Thymus (tissue), 11 donors: ENCODE measurements at regions not wholly inside any gene's neighbourhood (a gene's known extent, or its start where the extent isn't known, plus 50 kb on each side); places are given as distances from the start of the nearest gene placed in this dataset.

Experiments used
- DNase-seq, 9 donors: peaks; one replicate each; pipeline ENCODE4 v3.0.0-alpha.2; 2013; ENCODE audit warnings: low spot score in 9 of 9, low read depth in 6 of 9, missing footprints in 1 of 9
- H3K27ac ChIP-seq, 2 donors: one replicate each; pipeline ENCODE4 v1.5.1; 2013; ENCODE audit warnings: control low read depth in 1 of 2, low read depth in 1 of 2, low read length in 1 of 2, mild to moderate bottlenecking in 1 of 2, moderate library complexity in 1 of 2
- H3K27me3 ChIP-seq, 2 donors: one replicate each; pipeline ENCODE4 v1.5.1; 2013; ENCODE audit warnings: low read length in 1 of 2; ENCODE audit not compliant: control insufficient read depth in 2 of 2, insufficient read depth in 1 of 2
- H3K36me3 ChIP-seq, 2 donors: one replicate each; pipeline ENCODE4 v1.5.1; 2013; ENCODE audit warnings: low read length in 1 of 2, mild to moderate bottlenecking in 1 of 2, moderate library complexity in 1 of 2; ENCODE audit not compliant: control insufficient read depth in 2 of 2, insufficient read depth in 2 of 2
- H3K4me1 ChIP-seq, 2 donors: one replicate each; pipeline ENCODE4 v1.5.1; 2013; ENCODE audit warnings: low read length in 2 of 2; ENCODE audit not compliant: control insufficient read depth in 2 of 2, insufficient read depth in 2 of 2
- H3K4me3 ChIP-seq, 2 donors: one replicate each; pipeline ENCODE4 v1.5.1; 2013; ENCODE audit warnings: low read length in 2 of 2, control low read depth in 1 of 2, mild to moderate bottlenecking in 1 of 2
- H3K9me3 ChIP-seq, 2 donors: one replicate each; pipeline ENCODE4 v1.5.1; 2013; ENCODE audit warnings: low read length in 1 of 2, mild to moderate bottlenecking in 1 of 2; ENCODE audit not compliant: control insufficient read depth in 2 of 2, insufficient read depth in 1 of 2
- WGBS: extraction: QIAGEN DNeasy Blood & Tissue Kit; methylation state at CpG from one replicate; pipeline ENCODE4 v1.1.7; 2013; 5-methylcytosine and 5-hydroxymethylcytosine counted together
- donor health status: healthy.

DNA sequence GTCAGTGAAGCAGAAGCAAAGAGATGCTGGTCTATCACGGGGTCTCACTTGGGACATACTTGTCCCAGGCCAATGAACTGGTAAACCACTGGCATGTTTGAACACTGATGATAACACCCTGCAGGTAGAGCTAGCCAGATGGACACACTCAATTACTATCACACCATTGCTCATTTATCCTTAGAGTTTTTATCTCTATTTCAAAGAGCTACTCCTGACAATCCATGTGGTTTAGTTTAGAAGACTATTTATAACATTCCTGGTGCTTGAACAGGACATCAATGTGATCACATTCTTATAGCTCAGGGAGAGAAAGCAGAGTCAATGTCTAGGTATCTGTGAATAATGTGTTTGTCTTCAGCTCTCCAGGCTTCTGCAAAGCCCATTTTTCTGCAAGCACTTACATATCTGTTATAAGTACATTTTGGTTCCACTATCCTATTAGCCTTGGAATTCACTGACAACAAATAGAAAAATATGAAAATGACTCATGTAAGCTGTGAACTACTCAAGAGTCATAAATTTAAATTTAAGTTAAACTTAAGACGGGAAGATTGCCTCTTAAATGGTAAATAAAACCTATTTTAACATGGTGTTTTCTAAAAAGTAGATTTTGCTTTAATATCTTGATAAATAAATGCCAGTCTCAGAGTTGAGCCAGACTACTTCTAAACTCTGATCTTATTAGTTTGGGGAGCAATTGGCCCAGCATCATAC, 106.7 kb upstream of the MBL2 start:
- Histone ChIP-seq H3K9me3 (no peaks in the 10 kb centered on the region), H3K4me3 (no peak overlapping the region), H3K36me3 (no peaks in the 10 kb centered on the region), H3K27ac (no peak overlapping the region), H3K27me3 (no peaks in the 10 kb centered on the region), H3K4me1 (no peaks in the 10 kb centered on the region)
- 96% methylated on average over 2 of the region's 2 CpGs for WGBS
- DNase-seq, result no peak

DNA sequence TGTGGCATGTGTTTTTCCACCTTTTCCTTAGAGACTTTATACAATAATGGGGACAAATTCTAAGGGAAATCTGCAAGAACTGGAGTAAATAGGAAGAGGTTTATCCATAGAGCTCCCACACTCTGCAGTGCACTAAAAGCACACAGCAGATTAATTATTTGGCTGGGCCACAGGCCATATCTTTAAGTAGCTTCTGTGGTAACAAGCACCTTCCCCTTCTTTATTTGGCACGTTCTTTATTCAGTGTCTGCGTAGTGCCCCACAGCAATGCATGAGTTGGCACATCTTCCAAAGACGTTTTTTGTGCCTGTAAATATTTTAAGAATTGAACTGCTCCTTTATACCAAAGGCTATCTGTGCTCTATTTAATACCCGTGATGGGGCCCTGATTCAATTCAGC, 104.9 kb upstream of the MBL2 start:
- no peaks in the 10 kb centered on the region for H3K4me1 ChIP-seq
- 62% methylated on average over 4 of the region's 4 CpGs for WGBS
- no peak overlapping the region for H3K4me3 ChIP-seq
- no peaks in the 10 kb centered on the region for H3K36me3 ChIP-seq
- no peaks in the 10 kb centered on the region for H3K9me3 ChIP-seq
- no peak for DNase-seq
- H3K27ac ChIP-seq, result no peak overlapping the region
- H3K27me3 ChIP-seq, result no peaks in the 10 kb centered on the region

DNA sequence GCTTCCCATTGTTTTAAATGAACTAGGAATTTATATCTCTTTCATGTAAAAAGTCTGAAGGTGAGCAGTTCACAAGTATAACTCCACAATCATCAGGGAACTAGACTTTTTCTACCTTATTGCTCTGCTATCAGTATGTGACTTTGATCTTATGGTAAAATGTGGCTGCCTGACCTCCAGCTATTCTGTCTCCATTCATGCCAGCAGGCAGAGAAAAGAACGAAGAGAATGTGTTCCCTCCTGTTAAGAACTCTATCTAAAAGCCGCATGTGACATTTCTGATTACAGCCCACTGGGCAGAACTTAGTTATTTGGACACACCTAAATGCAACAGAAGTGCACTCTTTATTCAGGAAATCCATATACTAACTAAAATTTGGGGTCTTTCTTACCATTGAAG, 102.8 kb upstream of the MBL2 start:
- WGBS, result 98% methylated on average over 2 of the region's 2 CpGs
- no peak overlapping the region for H3K27ac ChIP-seq
- no peaks in the 10 kb centered on the region for H3K9me3 ChIP-seq
- H3K4me1 ChIP-seq, result no peaks in the 10 kb centered on the region
- H3K36me3 ChIP-seq, result no peaks in the 10 kb centered on the region
- no peak overlapping the region for H3K4me3 ChIP-seq
- no peaks in the 10 kb centered on the region for H3K27me3 ChIP-seq
- DNase-seq, result no peak

DNA sequence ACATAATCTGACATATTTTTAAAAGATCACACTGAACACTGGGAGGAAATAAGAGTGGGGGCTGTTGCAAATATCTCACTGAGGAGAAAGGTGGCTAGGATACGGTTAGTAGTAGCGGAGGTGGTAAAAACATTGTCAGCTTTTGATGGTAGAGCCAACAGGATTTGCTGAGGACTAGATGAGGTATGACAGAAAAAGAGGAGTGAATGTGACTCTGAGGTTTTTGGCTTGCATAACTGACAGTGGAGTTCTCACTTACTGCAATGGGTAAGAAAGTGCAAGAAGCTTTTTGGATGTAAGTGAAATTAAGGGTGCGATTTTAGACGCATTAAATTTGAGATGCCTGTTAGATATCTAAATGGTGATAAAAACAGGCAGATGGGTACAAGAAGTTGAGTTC, 102.0 kb upstream of the MBL2 start:
- WGBS, result 97% methylated on average over 4 of the region's 4 CpGs
- no peak overlapping the region for H3K27ac ChIP-seq
- no peaks in the 10 kb centered on the region for H3K36me3 ChIP-seq
- no peaks in the 10 kb centered on the region for H3K9me3 ChIP-seq
- H3K27me3 ChIP-seq, result no peaks in the 10 kb centered on the region
- H3K4me1 ChIP-seq, result no peaks in the 10 kb centered on the region
- no peak for DNase-seq
- no peak overlapping the region for H3K4me3 ChIP-seq

DNA sequence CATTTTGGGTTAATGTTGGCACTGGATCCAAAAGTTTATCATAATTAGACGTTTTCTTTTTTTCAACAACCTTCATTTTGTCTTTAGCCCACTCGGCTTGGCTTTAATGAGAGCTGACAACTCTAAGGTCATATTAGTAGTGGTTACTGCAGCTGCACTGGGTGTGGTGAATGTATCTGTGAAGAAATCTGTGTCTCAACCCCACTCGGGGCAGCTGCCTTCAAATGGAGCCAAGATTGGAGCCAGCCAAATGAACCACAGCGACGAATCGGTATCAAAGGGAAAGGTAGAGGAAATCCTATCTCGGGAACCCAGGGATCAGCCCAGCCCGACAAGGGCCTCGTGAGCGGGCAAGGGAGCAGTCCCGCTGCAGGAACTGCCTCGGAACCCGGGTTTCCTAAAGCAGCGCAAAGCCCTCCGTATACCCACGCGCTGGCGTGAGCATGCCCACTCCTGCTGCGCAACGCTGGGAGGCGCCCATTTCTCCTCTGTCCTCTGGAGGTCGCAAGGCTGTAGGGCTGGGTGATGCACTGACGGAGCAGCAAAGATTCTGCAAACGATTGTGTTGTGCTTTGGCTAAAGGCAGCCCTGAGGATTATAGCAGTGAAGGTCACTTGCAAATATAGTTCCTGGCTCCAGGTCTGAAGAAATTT, 98.7 kb upstream of the MBL2 start:
- Histone ChIP-seq H3K4me3 (no peak overlapping the region), H3K27ac (no peak overlapping the region), H3K4me1 (no peaks in the 10 kb centered on the region), H3K9me3 (peaks cover 0 to 7% of the 10 kb centered on the region in 2 donors), H3K36me3 (no peaks in the 10 kb centered on the region), H3K27me3 (no peaks in the 10 kb centered on the region)
- 92% methylated on average over 24 of the region's 24 CpGs for WGBS
- DNase-seq, result no peak

DNA sequence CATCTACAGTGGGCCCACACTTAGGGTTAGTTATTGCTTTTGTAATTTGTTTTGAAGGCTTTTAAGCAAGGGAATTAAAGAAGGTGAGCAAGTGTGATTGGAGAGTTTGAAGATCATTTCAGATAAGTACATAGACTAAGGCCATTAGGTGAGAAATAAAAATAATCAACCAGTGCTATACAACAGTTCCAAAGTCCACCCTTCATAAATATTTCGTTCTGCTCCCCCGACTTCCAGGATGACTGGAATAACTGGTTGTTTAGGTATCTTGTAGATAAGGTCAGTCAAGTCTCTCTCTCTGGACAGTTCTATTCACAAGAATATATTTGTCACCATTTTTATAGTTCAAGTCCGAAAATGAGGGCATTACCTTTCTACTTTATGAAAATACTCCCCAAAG, 98.0 kb upstream of the MBL2 start:
- H3K4me3 ChIP-seq, result no peak overlapping the region
- WGBS, result 95% methylated on average over 3 of the region's 3 CpGs
- no peaks in the 10 kb centered on the region for H3K36me3 ChIP-seq
- peaks cover 0 to 7% of the 10 kb centered on the region in 2 donors for H3K9me3 ChIP-seq
- no peaks in the 10 kb centered on the region for H3K27me3 ChIP-seq
- DNase-seq, result no peak
- no peak overlapping the region for H3K27ac ChIP-seq
- H3K4me1 ChIP-seq, result no peaks in the 10 kb centered on the region

DNA sequence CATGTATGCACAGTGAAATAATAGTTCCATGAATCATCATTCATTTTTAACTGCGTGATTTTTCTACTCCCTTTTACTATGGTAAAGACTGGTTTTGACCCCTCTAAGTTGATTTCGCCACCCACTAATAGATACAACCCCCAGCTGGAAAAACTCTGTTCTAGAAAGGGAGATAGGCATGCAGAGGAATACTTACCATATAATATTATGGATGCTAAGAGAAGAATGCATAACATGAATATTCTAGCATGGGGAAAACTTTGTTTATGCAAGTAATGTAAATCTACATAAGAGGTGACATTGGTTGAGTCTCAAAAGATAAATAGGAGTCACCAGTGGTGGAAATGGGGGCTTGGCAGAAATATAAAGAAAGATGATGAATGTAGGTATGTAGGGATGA, 97.3 kb upstream of the MBL2 start:
- 95% methylated on average over 2 of the region's 2 CpGs for WGBS
- H3K4me3 ChIP-seq, result no peak overlapping the region
- H3K4me1 ChIP-seq, result no peaks in the 10 kb centered on the region
- peaks cover 0 to 7% of the 10 kb centered on the region in 2 donors for H3K9me3 ChIP-seq
- no peak for DNase-seq
- no peaks in the 10 kb centered on the region for H3K27me3 ChIP-seq
- no peaks in the 10 kb centered on the region for H3K36me3 ChIP-seq
- no peak overlapping the region for H3K27ac ChIP-seq

DNA sequence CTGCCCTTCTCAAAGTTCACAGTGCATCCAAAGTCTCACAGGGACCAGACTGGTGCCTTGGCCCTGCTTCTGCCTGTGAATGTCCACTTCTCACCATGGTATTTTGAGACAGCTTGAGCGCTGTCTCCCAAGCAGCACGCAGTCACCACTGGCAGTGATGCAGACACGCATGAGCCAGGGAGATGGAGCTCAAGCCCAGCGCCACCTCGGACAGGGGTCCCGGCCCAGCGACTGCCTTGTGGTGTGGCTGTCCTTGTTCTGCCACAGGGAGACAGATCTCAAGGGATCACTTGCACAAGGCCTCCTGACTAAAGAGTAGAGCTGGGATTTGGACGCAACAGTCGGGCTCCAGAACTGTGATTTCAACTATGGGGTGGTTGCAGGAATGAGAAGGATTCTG, 92.6 kb upstream of the MBL2 start:
- H3K4me3 ChIP-seq, result no peak overlapping the region
- peaks cover 0 to 7% of the 10 kb centered on the region in 2 donors for H3K9me3 ChIP-seq
- no peak overlapping the region for H3K27ac ChIP-seq
- no peaks in the 10 kb centered on the region for H3K36me3 ChIP-seq
- WGBS, result 96% methylated on average over 9 of the region's 9 CpGs
- H3K27me3 ChIP-seq, result no peaks in the 10 kb centered on the region
- no peaks in the 10 kb centered on the region for H3K4me1 ChIP-seq
- no peak for DNase-seq

DNA sequence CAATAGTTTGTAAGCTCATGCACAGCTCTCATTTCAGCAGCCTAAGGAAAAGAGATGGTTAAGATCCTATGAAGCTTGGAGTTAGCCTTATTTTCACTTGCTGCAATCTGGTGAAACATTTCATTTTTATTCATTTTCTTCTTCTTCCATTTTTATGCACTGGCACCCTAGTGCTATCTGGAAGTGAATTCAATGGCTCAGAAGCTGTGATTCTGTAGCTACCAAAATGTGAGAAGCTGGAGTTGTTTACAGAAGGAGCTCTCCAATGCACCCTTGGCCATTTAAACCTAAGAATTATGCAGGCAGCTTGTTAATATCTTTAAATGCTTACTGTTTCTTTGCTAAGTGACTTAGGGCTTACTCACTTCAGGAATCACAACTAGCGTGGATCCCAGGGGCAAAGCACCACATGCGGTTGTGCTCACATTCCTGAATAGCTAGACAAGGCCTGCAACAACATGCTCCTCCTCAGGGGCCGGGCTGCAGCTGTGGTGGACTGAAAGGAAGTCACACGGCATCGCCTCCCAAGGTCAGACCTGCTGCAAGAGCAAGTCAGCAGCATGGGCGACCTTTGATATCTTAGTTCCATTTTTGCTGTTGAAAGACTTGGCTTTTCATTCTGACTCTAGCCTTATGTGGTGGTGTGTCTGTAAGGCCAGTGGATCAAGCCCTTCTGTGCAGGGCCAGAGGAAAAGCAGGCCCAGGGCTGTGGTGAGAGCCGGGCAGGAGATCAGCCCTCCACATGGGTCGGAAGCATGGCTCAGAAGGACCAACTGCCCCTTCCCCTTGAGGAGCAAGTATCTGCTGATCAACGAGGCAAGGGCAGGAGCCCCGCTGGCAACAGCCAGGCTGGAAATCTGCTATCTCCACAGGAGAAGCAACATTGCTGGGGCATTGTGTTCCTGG, 91.9 kb upstream of the MBL2 start:
- no peak for DNase-seq
- H3K9me3 ChIP-seq, result peaks cover 0 to 7% of the 10 kb centered on the region in 2 donors
- no peak overlapping the region for H3K4me3 ChIP-seq
- no peaks in the 10 kb centered on the region for H3K27me3 ChIP-seq
- no peaks in the 10 kb centered on the region for H3K36me3 ChIP-seq
- 90% methylated on average over 10 of the region's 10 CpGs for WGBS
- no peaks in the 10 kb centered on the region for H3K4me1 ChIP-seq
- H3K27ac ChIP-seq, result no peak overlapping the region
